Hepatocyte (in vitro differentiated cells): ENCODE measurements at regions not wholly inside any gene's neighbourhood (a gene's known extent, or its start where the extent isn't known, plus 50 kb on each side); places are given as distances from the start of the nearest gene placed in this dataset.

Experiments used
- DNase-seq: peaks from one replicate; pipeline ENCODE4 v3.0.0-alpha.2; 2016; ENCODE audit warnings: low spot score
- H2AFZ ChIP-seq: fragments of 200-600 bp; sonication (generic); 2 replicates; pipeline ENCODE4 v1.6.0; 2016; ENCODE audit warnings: antibody characterized with exemption, mild to moderate bottlenecking
- H3K27ac ChIP-seq: fragments of 200-600 bp; sonication (generic); 2 replicates; pipeline ENCODE4 v1.5.1; 2016; ENCODE audit warnings: mild to moderate bottlenecking
- H3K27me3 ChIP-seq: fragments of 200-600 bp; sonication (generic); 2 replicates; pipeline ENCODE4 v1.6.1; 2016
- H3K36me3 ChIP-seq: fragments of 200-600 bp; sonication (generic); replicated peaks from 2 replicates; pipeline ENCODE4 v1.5.1; 2016; ENCODE audit warnings: low read depth; ENCODE audit not compliant: insufficient read depth
- H3K4me1 ChIP-seq: fragments of 200-600 bp; sonication (generic); 2 replicates; pipeline ENCODE4 v1.5.1; 2016; ENCODE audit warnings: mild to moderate bottlenecking, moderate library complexity; ENCODE audit not compliant: insufficient read depth
- H3K4me2 ChIP-seq: fragments of 200-600 bp; sonication (generic); 2 replicates; pipeline ENCODE4 v1.6.0; 2016
- H3K4me3 ChIP-seq: fragments of 200-600 bp; sonication (generic); 2 replicates; pipeline ENCODE4 v1.5.1; 2016; ENCODE audit warnings: mild to moderate bottlenecking
- H3K79me2 ChIP-seq: fragments of 200-600 bp; sonication (generic); 2 replicates; pipeline ENCODE4 v1.6.0; 2017; ENCODE audit warnings: mild to moderate bottlenecking
- H3K9me2 ChIP-seq: fragments of 200-600 bp; sonication (generic); replicated peaks from 2 replicates; pipeline ENCODE4 v1.6.0; 2017; ENCODE audit warnings: mild to moderate bottlenecking; ENCODE audit not compliant: insufficient read depth
- H3K9me3 ChIP-seq: fragments of 200-600 bp; sonication (generic); 2 replicates; pipeline ENCODE4 v1.5.1; 2016; ENCODE audit warnings: low read depth, mild to moderate bottlenecking
- H4K20me1 ChIP-seq: fragments of 200-600 bp; sonication (generic); 2 replicates; pipeline ENCODE4 v1.6.0; 2016; ENCODE audit warnings: mild to moderate bottlenecking; ENCODE audit not compliant: insufficient read depth, poor library complexity, severe bottlenecking
- EZH2 ChIP-seq: fragments of 200-600 bp; sonication (generic); IDR thresholded peaks from 2 replicates; pipeline ENCODE4 v1.6.1; 2016; ENCODE audit warnings: antibody characterized with exemption, mild to moderate bottlenecking, borderline replicate concordance
- EZH2phosphoT487 ChIP-seq: fragments of 200-600 bp; sonication (generic); IDR thresholded peaks from one replicate; pipeline ENCODE4 v1.6.1; 2018; ENCODE audit warnings: antibody characterized with exemption, mild to moderate bottlenecking, low read depth, moderate library complexity; ENCODE audit not compliant: unreplicated experiment, severe bottlenecking
- WGBS: methylation state at CpG from one replicate; pipeline ENCODE4 v1.1.6; 2016; ENCODE audit warnings: low lambda C conversion rate; ENCODE audit errors: missing lambda C conversion rate; 5-methylcytosine and 5-hydroxymethylcytosine counted together
- TF ChIP-seq, protein P1 (sequence below): fragments of 200-600 bp; sonication (generic); IDR thresholded peaks from 2 replicates; pipeline ENCODE4 v1.5.1; 2016; ENCODE audit warnings: antibody characterized with exemption, mild to moderate bottlenecking; ENCODE audit not compliant: poor library complexity

DNA sequence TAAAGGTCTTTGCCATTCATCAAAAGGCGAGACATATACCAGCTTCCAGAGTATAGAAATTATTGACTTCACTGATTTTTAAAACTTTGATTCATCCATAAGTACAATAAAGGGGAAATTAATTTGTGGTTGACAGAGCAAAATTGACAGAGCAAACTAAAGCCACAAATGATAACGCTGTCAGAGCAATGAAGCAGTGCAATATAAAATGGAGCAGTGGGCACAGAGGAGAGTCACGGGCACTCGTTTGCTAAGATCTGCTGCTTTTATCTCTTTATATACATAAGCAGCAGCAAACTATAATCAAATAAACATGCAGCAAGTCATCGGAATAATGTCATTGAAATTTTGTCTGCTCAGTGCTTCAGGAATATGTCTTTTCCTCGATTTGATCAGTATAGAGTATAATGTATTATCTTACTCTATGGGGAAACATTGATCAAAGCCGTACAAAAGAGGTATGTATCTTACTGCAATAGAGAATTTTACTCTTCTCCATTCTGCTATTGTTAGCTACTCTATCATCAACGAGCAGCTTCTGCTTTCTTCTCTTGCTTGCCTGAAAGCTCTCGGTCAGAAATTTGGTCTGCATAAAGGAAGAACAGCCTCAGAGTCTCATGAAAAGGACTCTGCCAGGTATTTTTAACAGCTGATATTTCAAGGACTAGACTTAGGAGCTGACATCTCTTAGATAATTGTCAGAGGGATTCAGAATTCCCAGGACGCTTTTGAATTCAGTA lies 546.0 kb upstream of the ARID1B start:
- H3K4me1 ChIP-seq, result no peaks in the 10 kb centered on the region
- no peak overlapping the region for H3K27ac ChIP-seq
- no peaks in the 10 kb centered on the region for H3K9me2 ChIP-seq
- H3K9me3 ChIP-seq, result no peaks in the 10 kb centered on the region
- 79% methylated on average over 10 of the region's 10 CpGs for WGBS
- TF ChIP-seq, protein P1, sequence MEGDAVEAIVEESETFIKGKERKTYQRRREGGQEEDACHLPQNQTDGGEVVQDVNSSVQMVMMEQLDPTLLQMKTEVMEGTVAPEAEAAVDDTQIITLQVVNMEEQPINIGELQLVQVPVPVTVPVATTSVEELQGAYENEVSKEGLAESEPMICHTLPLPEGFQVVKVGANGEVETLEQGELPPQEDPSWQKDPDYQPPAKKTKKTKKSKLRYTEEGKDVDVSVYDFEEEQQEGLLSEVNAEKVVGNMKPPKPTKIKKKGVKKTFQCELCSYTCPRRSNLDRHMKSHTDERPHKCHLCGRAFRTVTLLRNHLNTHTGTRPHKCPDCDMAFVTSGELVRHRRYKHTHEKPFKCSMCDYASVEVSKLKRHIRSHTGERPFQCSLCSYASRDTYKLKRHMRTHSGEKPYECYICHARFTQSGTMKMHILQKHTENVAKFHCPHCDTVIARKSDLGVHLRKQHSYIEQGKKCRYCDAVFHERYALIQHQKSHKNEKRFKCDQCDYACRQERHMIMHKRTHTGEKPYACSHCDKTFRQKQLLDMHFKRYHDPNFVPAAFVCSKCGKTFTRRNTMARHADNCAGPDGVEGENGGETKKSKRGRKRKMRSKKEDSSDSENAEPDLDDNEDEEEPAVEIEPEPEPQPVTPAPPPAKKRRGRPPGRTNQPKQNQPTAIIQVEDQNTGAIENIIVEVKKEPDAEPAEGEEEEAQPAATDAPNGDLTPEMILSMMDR, result no peak
- no peak for TF ChIP-seq EZH2
- TF ChIP-seq EZH2phosphoT487, result no peak
- no peaks in the 10 kb centered on the region for H3K79me2 ChIP-seq
- no peaks in the 10 kb centered on the region for H3K36me3 ChIP-seq
- H4K20me1 ChIP-seq, result no peaks in the 10 kb centered on the region
- H3K4me3 ChIP-seq, result no peak overlapping the region
- H3K27me3 ChIP-seq, result no peaks in the 10 kb centered on the region
- DNase-seq, result no peak
- H2AFZ ChIP-seq, result no peak overlapping the region
- H3K4me2 ChIP-seq, result no peak overlapping the region

DNA sequence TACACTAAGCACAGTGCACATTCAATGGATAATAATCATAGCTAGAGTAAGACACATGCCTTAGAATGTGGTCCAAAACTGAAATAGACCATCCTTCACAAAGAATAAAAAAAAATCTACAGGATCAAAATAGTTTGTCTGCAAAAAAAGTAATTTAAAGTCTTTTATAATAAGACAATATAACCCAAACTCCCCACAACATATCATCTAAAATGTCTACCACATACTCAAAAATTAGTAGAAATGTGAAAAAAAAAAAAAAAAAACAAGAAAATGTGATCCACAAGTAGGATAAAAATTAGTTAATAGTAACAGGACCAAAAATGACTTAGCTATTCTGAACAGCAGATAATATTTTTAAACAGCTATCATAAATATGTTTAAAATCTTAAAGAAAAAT lies 557.2 kb upstream of the ARID1B start:
- DNase-seq, result no peak
- H3K9me3 ChIP-seq, result no peaks in the 10 kb centered on the region
- H2AFZ ChIP-seq, result no peak overlapping the region
- H3K27ac ChIP-seq, result no peak overlapping the region
- no peaks in the 10 kb centered on the region for H3K9me2 ChIP-seq
- no peaks in the 10 kb centered on the region for H3K27me3 ChIP-seq
- no peak overlapping the region for H3K4me3 ChIP-seq
- no peak overlapping the region for H3K4me2 ChIP-seq
- H3K4me1 ChIP-seq, result no peaks in the 10 kb centered on the region
- TF ChIP-seq EZH2 (no peak), EZH2phosphoT487 (no peak)
- TF ChIP-seq, protein P1, result no peak
- H4K20me1 ChIP-seq, result no peaks in the 10 kb centered on the region
- no peaks in the 10 kb centered on the region for H3K79me2 ChIP-seq
- no peaks in the 10 kb centered on the region for H3K36me3 ChIP-seq

DNA sequence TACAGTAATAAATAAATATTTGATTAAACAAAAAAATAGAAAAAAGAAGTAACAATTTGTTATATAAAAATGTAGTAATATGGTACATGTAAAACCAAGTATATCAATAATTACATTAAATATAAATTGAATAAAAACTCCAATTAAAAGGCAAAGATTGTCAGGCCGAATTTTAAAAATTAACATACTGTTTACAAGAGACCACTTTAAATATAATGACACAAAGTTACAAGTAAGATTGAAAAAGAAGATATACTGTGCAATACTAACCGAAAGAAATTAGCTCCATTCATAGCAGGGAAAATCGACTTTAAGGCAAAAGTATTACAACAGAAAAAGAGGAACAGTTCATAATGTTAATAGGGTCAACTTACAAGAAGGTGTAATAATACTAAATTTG lies 571.5 kb upstream of the ARID1B start:
- Histone ChIP-seq H4K20me1 (no peaks in the 10 kb centered on the region), H3K4me3 (no peak overlapping the region), H3K9me2 (no peaks in the 10 kb centered on the region), H3K79me2 (no peaks in the 10 kb centered on the region), H3K27ac (no peak overlapping the region), H3K4me1 (no peaks in the 10 kb centered on the region), H3K4me2 (no peak overlapping the region), H2AFZ (no peak overlapping the region), H3K9me3 (no peaks in the 10 kb centered on the region), H3K27me3 (no peaks in the 10 kb centered on the region), H3K36me3 (no peaks in the 10 kb centered on the region)
- DNase-seq, result no peak
- TF ChIP-seq, protein P1, result no peak
- TF ChIP-seq EZH2phosphoT487 (no peak), EZH2 (no peak)
- 88% methylated on average over 3 of the region's 3 CpGs for WGBS

DNA sequence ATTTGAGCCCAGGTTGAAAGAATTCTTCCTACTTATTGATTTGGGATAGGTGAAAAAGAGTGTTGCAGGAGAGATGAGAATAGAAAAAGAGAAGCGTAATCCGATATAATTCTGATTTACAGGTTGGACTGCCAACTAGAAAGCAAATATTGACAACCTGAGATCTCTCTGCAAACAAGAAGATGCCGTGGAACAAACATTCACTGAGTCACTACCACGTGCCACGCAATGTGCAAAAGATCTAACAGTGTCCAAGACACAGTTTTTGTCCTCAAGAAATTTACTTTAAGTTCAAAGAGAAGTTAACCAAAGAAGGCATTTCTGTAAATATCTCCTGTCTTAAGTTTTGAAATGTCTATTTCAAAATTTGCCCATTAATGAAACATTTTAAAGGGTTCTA lies 578.0 kb upstream of the ARID1B start:
- DNase-seq, result no peak
- Histone ChIP-seq H2AFZ (no peak overlapping the region), H3K27me3 (no peaks in the 10 kb centered on the region), H3K27ac (no peak overlapping the region), H3K9me2 (no peaks in the 10 kb centered on the region), H4K20me1 (no peaks in the 10 kb centered on the region), H3K4me2 (no peak overlapping the region), H3K4me3 (no peak overlapping the region), H3K79me2 (no peaks in the 10 kb centered on the region), H3K9me3 (no peaks in the 10 kb centered on the region), H3K36me3 (no peaks in the 10 kb centered on the region), H3K4me1 (no peaks in the 10 kb centered on the region)
- 79% methylated on average over 5 of the region's 5 CpGs for WGBS
- TF ChIP-seq EZH2phosphoT487, result no peak
- no peak for TF ChIP-seq EZH2
- TF ChIP-seq, protein P1, result no peak
